NCI-H510A (cell line): ENCODE measurements at regions not wholly inside any gene's neighbourhood (a gene's known extent, or its start where the extent isn't known, plus 50 kb on each side); places are given as distances from the start of the nearest gene placed in this dataset.
A peak's percentile ranks its signal among the peaks of the same experiment; 100 is the strongest.

Source experiments
- DNase-seq: peaks from one replicate; lab custom pipeline; 2025; lab: John Stamatoyannopoulos, UW

GRCh38 chr4:3343358-3343757 is 50.5 kb downstream of the RGS12 start:
- no peak for DNase-seq

GRCh38 chr4:3344104-3344503 is 51.3 kb downstream of the RGS12 start:
- no peak for DNase-seq

- DNase-seq = no peak
Observed at GRCh38 chr4:3344596-3344995, 51.8 kb downstream of the RGS12 start.

DNA sequence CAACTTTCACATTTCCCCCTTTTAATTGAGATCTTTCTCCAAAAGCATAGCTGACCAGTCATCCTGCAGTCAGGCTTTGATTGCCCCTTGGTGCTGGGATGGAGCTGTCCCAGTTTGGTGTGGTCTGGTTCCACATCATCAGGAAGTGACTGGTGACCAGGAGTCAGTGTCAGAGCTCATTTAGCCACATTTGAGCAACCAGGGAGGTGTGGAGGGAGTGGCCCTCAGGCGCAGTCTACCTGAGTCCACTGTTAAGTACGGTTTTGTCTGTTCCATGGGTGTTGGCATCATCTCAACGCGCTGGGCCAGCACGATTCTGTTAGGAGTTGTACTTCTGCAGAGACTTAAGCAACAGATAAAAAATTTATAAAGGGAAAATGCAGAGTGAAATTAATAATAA is 52.6 kb downstream of the RGS12 start:
- DNase-seq = no peak

DNA sequence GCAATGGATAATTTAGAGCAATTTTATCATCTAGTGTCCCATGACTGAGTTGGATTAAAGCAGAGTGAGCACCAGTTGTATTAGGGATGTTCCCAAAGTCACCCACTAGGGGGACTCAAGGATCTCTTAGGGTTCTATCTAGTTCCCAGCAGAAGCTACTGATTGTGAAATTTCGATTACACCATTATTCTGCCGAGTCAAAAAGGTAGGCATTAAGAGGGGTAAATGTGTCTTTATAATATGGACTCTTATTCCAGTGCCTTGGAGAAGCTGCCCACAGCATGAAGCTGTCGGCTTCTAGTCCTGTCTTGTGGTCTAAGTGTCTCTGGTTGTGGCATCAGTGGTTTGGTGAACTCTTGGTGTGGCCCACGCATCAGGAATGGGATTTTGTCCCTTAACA is 53.3 kb downstream of the RGS12 start:
- peak; percentile 29 for DNase-seq

DNA sequence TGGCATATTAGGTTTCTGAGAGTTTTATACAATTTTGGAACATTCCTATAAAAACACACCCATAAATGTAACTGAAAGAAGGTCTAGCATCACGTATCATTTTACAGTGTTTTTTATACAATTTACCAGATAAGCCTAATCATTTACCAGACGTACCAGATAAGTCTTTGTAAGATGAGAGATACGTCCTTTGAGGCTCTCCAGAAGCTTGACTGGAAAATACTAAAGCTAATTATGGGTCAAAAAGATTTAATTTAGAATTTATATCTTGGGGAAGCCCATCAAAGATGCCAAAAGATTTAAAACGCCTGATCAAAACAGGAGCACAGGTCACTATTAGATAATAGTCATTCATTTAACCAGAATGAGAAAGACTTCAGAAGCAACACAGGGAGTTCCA is 55.0 kb downstream of the RGS12 start:
- no peak for DNase-seq

DNA sequence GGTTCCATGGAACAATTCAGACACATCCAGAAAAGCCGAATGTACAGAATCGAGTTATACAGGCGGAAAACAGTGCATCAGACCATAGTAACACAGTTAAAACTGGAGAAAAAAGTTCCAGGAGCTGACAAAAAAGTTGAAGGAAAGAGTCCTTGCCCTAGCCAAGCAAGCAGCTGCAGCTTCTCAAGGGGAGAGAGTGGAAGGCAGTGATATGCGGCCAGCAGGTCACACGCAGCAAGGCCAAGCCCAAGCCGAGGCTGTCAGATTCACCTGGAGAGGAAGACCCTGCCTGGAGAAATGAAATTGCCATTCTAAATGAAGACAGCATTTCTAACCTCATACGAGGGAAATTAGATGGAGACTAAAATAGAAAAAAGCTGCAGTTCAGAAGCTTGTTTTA is 55.8 kb downstream of the RGS12 start:
- no peak for DNase-seq

- DNase-seq = no peak
Observed at GRCh38 chr4:3349116-3349515, 56.3 kb downstream of the RGS12 start.

DNA sequence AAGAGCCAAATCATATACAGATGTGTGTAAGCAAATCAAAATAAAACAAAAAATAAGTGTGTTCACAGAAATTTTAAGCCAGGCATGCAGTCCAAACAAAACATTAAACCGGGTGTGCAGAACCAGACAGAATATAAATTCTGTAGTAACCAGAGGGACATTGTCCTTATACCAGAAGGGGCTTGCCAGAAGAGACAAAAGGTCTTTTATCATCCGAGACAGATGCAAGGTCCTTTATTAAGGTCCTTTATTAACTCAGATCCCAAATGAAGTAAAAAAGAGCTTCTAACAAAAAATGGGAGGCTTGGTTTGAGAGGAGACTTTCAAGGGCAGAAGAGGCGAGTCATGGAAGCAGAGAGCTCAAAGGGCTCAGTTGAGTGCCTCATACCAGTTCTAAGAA is 59.2 kb downstream of the RGS12 start:
- DNase-seq = no peak

- no peak for DNase-seq
Observed at GRCh38 chr4:3352505-3352904, 59.7 kb downstream of the RGS12 start.

- no peak for DNase-seq
Observed at GRCh38 chr4:3352941-3353594, 60.2 kb downstream of the RGS12 start.

DNA sequence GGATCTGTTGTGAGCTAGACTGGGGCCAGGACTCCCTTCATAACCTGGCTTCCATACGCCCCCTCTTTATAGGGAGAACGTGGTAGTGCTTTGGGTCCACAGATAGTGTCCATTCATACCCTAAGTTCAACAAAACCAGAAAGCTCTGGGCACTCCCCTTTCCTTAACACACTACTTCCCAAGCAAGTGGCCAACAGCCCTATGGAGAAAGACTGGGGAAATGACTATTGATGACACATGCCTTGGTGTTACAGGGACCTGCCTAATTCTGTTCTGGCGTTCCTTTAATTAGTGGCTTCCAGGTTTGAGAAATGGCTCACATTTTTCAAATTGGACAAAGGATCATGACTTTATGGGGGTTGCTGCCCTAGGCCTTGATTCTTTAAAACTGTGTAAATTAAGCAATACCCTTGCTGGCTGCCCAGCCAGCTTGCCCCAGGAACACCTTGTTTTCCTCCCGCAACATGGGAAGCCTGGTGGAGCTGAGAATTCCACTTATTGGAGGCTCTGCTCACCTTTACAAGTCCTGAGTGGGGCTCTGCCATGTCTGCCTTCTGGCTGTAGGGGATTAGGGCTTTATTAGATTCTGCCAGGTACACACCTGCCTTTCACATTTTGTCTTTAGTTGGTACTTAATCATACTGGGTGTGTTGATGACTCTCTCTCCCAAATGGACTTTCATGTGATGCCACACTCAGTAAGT is 61.1 kb downstream of the RGS12 start:
- no peak for DNase-seq

- no peak for DNase-seq
Observed at GRCh38 chr4:3354455-3354811, 61.6 kb downstream of the RGS12 start.

GRCh38 chr4:3355266-3355748 is 62.5 kb downstream of the RGS12 start:
- no peak for DNase-seq

DNA sequence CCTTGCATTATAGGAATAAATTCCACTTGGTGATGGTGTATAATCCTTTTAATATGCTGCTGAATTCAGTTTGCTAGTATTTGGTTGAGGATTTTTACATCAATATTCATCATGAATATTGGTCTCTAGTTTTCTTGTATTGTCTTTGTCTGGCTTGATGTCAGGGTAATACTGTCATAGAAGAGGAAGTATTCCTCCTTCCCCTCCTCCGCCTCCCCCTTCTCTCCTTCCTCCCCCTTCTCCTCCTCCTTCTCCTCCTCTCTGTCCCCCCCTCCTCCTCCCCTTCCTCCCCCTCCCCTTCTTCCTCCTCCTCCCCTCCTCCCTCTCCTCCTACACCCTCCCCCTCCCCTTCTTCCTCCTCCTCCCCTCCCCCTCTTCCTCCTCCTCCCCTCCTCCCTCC is 65.8 kb downstream of the RGS12 start:
- DNase-seq = no peak

- DNase-seq = no peak
Observed at GRCh38 chr4:3360777-3361176, 68.0 kb downstream of the RGS12 start.

DNA sequence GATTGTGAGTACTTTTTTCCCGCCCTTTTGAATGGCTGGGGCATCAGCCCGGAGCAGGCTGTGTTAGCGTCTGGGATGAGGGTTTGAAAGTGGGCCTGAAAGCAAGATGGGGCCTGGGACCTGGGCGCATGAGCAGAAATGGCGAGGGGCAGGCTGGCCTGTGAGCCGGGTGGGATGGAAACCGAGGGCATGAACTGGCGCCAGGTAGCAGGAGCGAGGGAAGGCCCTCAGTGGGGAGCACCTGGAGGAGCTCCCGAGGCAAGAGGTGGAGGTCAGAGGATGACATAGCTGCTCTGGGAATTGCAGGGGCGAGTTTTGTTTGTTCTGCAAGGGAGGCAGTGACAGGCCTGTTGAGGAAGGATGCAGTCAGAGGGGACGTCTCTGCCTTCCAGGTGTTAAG is 68.6 kb downstream of the RGS12 start:
- no peak for DNase-seq

DNA sequence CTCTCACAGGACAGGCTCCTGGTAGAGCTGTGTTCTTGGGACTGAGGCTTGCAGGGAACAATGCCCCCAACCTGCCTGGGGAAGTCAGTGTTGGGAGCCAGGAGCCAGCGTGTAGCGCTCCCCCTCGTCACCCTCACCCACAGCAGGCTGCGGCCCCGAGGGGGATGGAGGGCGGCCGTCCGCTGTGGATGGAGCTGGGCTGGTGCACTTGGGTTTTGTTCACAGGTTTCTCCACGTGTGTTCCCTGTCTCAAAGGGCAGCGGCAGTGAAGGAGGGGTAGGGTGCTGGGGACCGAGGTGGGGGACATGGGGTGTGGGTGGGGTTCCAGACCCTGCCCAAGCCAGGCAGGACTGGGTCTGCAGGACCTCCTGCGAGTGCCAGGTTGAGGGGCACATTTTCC is 69.1 kb downstream of the RGS12 start:
- DNase-seq = no peak

DNA sequence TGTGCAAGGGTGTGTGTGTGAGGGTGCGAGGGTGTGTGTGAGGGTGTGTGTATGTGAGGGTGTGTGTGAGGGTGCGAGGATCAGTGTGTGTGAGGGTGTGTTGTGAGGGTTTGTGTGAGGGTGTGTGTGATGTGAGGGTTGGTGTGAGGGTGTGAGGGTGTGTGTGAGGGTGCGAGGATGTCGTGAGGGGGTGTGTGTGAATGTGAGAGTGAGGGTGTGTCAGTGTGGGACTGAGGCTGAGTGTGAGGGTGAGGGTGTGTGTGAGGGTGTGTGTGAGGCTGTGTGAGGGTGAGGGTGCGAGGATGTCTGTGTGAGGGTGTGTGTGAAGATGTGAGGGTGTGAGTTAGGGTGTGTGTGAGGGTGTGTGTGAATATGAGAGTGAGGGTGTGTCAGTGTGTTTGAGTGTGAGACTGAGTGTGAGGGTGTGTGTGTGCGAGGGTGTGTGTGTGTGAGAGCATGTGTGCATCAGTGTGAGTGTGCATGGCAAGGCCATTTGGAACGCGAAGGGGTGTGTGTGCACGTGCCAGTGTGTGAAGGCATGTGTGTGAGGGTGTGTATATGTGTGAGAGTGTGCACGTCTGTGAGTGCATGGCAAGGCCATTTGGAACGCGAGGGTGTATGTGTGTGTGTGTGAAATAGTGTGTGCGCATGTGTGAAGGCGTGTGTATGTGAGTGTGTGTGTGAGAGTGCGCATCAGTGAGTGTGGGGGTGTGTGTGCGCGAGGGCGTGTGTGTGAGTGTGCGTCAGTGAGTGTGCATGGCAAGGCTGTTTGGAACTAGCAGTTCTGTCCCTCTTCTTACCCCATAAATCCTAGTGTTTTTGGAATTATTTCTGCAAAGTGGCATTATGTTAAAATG is 69.8 kb downstream of the RGS12 start:
- no peak for DNase-seq

GRCh38 chr4:3363411-3364141 is 70.8 kb downstream of the RGS12 start:
- DNase-seq = no peak

DNA sequence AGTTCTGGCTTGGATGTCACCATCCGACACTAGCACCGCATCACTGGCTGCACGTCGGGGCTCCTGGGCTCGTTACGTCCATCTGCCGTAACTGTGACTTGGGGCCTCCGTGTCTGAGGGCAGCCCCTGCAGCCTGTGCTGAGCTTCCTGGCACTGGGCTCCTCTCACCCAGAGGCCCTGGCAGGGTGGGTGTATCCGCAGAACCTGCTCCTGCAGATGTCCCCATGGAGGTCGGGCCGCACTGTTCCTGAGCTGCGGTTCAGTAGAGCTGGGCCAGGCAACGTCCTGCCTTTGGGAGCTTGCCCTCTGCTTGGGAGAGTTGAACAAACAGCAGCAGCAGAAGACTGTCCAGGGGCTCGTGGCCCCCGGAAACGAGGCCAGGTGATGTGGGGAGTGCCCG is 71.4 kb downstream of the RGS12 start:
- DNase-seq = no peak

DNA sequence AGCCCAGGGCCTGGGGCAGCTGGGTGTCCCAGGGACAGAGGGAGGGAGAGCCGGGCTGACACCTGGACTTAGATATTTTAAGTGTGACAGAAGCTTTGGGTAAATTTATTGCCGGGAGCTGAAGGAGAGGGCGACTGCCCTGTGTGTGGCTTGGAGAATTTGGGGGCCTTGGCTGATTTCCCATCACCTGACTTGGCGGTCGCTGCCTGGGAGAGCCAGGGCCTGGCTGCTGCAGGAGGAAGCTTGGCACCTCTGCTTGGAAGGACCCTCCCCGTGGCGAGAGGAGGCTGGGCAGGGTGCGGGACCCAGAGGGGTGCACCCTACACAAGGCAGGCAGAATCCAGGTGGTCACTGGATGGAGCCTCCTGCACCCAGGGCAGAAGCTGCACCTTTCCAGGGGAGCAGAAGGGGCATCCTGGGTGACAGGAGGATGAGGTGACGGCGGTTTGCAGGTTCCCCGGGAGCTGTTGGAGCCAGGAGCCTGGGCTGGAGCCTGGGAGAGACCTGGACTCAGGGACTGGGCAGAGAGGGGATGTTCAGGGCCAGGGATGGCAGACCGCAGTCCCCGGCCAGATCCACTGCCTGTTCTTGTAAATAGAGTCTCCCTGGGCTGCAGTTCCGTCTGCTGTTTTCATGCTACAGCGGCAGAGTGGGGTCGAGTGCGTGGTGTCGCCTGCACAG is 72.0 kb downstream of the RGS12 start:
- DNase-seq = no peak
